Gastrocnemius medialis (tissue), 4 donors: ENCODE measurements at regions not wholly inside any gene's neighbourhood (a gene's known extent, or its start where the extent isn't known, plus 50 kb on each side); places are given as distances from the start of the nearest gene placed in this dataset.
"Not testable (repeated sequence)": the region's sequence is repeated elsewhere in the genome, so short reads cannot be mapped to it uniquely, and the experiment has no call there.

Source experiments
- CTCF ChIP-seq, 5 experiments: fragments of 450-650 bp in 3 of 5; fragments of 200-600 bp in 2 of 5; sonication (generic) in 2 of 5; IDR thresholded peaks in 4 of 5; conservative IDR thresholded peaks in 1 of 5; 1 replicate in 4 of 5; 2 replicates in 1 of 5; pipeline ENCODE4 v1.5.1; 2016 to 2019; ENCODE audit warnings: antibody characterized with exemption in 5 of 5, mild to moderate bottlenecking in 3 of 5, moderate library complexity in 3 of 5
- POLR2A ChIP-seq, 2 donors: fragments of 450-650 bp; IDR thresholded peaks; one replicate each; pipeline ENCODE4 v1.6.1; 2017; ENCODE audit warnings: antibody characterized with exemption in 2 of 2, mild to moderate bottlenecking in 2 of 2, moderate library complexity in 2 of 2

- not testable (repeated sequence) for TF ChIP-seq POLR2A (IDR thresholded peaks at IDR 0.05); CTCF (IDR thresholded peaks at IDR 0.05 in 4 of 5, conservative IDR thresholded peaks at IDR 0.05 in 1 of 5)
Observed at GRCh38 chr3:162987085-162987794, 1490.6 kb downstream of the OTOL1 start.
